ENCODE measurements at regions not wholly inside any gene's neighbourhood (a gene's known extent, or its start where the extent isn't known, plus 50 kb on each side); places are given as distances from the start of the nearest gene placed in this dataset.
"Not testable (repeated sequence)": the region's sequence is repeated elsewhere in the genome, so short reads cannot be mapped to it uniquely, and the experiment has no call there.

DNA sequence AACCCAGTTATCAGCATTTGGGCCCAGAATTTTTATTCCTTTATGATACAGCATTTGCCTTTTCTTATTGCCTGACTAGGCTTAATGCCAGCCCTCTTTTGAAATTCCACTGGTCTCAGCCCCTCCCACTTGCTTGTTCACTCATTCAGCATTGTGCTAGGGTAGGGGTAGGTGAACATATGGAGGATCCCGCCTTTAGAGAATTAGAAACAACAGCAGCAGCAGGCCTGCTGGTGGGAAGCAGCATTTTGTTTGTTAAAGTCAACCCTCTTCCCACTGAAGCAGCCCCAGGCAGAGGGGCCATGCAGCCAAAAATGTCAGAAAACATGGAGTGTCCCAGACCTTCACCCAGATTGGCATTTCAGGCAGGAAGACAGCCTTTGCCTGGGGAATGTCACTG, 1355.2 kb downstream of the CDH8 start:
- DNase-seq (ENCODE audit: low read depth), result no peak

DNA sequence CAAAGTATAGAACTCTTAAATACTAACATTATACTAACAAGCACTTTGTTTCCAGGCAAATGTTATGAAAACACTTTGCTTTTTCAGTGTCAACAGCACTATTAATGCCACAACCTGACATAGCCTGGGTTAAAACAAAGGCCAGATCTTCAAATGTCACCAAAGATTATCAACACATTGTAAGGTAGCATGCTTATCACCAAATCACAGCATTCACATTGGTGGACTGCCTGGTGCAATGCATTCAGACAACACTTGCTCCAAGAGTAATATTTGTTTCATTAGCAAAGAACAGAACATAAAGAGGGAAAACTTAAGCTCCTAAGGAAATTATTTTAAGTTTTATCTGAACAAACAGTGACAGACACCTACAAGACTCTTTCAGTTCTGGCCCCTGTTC, 1361.2 kb downstream of the CDH8 start:
- no peak for DNase-seq (ENCODE audit: low read depth)

DNA sequence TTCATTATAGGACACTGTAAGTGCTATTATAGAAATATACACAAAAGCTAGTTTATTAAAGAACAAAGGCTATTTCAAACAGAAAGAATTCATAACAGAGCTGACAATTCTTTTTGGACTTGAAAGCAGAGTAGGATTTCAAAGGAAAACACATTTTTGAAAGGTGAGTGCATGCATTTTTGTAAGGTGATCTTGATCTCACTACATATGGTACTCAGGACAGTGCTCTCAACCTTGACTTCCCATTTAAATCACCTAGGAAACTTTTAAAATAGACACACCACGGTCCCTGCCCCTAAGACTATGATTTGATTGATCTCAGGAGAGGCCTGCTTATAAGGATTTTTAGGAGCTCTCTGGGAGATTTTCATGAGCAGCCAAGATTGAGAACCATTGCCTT, 1362.0 kb downstream of the CDH8 start:
- DNase-seq (ENCODE audit: low read depth), result peak; percentile 6

DNA sequence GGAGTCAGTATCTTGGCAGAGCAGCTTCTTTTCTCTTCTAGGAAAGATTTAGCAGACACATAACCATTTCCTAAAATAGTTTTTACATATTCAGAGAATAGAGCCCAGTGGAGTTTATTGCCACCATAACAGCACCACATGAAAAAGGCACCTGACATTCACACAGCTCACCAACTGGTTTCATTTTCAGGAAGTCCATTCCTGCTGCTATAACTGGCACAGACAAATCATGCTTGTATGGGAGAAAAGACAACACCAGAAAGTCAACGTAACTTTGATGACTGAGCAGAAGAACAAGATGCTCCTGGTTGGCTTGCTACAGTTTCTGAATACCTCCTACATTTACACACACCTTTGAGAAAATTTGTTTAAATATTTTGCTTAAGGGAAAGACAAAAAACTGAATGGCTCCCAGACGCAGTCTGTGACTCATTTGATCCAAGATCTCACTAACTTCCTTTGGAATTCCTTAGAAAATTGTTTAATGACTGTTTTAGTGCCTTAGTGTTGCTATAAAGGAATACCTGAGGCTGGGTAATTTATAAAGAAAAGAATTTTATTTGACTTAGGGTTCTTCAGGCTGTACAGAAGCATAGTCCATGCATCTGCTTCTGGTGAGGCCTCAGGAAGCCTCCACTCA, 1380.6 kb downstream of the CDH8 start:
- no peak for DNase-seq (ENCODE audit: low read depth)

DNA sequence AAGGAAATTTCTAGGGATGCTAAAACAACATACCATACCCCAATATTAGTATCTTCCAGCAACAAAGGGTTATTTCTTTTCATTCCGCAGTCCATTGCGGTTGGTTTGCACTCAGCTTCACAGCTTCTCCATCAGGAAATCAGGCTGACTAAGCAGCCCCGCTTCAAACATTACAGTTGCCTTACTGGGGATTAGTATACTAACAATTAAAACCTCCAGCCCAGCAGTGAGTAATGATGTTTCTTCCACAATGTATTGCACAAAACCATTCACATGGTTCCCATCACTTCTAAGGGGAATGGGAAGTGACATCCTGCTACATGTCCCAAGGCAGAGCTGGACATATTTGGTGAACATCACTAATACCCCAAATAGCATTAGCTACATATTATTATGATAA, 1384.9 kb downstream of the CDH8 start:
- DNase-seq (ENCODE audit: low read depth), result peak; percentile 26

DNA sequence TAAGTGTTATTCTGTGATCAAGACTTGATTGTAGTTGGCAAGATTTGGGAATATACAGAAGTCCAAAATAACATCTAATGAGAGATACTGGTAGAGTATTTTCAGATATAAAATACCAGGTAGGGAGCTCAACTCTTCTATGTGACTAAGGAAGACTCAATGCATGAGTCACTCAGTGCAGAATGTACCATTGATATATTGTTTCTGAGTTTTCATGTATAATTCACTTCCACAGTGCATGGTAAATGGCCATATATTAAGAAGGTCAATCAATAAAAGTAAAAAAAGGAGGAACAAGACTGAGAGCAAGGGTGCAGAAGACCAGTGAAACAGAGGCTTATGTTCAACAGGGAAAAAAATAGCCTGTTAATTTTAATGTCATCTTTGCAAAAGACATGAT, 1387.9 kb downstream of the CDH8 start:
- peak; percentile 9 for DNase-seq (ENCODE audit: low read depth)

DNA sequence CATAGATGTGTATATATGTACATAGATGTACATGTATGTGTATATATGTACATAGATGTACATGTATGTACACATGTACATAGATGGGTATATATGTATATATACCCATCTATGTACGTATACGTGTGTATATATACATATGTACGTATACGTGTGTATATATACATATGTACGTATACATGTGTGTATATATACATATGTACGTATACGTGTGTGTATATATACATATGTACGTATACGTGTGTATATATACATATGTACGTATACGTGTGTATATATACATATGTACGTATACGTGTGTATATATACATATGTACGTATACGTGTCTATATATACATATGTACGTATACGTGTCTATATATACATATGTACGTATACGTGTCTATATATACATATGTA, 1388.8 kb downstream of the CDH8 start:
- not testable (repeated sequence) for DNase-seq (ENCODE audit: low read depth)

DNA sequence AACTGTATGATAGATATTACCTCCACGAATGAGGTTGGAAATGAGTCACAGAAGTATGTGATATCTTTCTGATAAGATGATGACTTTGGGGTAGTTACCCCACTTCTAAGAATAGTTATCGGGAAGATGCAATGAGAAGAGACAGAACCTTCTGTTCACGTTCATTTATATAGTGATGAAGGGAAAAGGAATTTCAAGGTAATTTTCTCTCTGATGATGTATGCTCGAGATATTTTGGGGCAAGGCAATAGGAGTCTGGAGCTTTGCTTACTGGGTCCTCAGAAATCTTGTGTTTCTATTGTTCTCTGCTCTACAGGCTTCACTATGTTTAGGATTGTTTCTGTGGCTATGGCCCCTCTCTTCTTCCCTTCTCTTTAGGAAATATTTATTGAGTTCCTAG, 1389.6 kb downstream of the CDH8 start:
- no peak for DNase-seq (ENCODE audit: low read depth)

DNA sequence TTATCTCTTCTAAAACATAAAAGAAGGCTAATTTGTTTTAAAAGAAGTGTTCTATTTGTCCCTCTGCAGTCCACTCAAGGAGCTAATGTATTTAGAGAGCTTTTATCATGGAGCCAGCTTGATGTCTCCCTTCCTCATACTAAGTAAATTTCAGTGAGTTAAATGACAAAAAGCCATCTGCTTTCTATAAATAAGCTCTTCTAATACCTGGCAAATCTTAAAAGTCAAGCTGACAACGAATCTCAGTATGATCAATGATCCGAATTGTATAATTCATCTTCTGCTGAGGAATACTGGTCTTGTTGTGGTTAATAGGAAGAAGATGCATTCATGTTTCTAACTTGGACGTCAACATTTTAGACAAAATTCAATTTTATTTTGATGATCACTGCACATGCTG, 1390.7 kb downstream of the CDH8 start:
- DNase-seq (ENCODE audit: low read depth), result no peak

DNA sequence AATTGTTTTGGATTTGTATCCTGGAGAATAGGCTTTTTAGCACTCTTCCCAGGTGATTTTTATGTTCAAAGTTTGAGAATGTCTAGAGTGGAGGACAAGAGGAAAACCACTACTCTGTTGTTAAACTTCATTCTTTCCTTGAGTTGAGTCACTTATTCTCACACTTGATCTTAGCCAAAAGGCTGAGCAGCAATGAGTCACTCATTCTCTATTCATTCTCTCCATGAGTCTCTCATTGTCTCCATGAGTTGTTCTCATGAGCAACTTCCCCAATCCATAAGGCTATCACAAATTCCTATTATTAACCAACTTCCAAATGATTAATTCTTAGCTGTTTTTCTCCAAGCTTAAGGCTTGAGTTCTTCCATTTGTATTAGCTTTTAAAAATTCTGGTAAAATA, 1393.3 kb downstream of the CDH8 start:
- peak; percentile 40 for DNase-seq (ENCODE audit: low read depth)

DNA sequence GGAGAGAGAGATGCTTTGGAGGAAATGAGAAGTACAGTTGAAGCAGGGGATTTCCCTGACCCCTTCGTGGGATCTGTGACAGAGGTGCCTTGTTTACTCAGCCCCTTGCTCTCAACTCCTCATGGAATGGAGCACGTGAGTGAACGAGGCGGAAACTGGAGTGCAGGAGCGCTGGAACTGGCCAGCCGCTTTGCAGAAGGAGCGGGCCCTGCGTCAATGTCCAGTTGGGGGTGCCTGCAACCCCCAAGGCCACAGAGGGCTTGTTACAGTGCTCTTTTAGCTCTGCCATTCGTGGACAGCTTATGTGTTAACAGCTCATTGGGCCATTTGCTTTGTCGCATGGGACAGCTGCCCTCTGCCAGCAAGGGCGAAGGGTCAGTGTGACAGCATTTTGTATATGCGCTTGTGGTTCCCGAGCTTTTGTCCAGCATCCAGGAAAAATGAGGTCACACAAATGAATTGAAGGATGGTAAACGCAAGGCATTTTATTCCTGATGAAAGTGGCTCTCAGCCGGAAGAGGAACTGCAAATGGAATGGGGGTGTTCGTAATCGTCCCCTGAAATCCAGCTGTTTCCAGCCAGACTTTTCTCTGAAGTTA, 1395.1 kb downstream of the CDH8 start:
- DNase-seq (ENCODE audit: low read depth), result no peak

DNA sequence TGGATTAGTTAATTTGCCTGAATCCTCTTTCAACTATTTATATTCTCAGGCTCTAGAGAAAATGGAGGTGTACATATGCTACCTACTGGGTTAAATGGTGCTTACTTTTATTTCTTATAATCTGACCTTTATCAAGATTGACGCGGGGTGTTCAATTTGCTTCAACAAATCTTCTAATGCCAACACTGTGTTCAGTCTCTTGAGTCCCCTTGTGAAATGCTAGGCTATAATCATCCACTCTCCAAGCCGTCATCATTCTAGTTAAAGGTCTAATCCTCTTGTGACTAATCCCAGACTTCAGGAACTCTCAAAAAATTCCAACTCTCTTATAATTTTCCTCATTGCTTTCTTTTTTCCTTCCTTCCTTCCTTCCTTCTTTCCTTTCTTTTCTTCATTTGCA, 1396.2 kb downstream of the CDH8 start:
- no peak for DNase-seq (ENCODE audit: low read depth)

DNA sequence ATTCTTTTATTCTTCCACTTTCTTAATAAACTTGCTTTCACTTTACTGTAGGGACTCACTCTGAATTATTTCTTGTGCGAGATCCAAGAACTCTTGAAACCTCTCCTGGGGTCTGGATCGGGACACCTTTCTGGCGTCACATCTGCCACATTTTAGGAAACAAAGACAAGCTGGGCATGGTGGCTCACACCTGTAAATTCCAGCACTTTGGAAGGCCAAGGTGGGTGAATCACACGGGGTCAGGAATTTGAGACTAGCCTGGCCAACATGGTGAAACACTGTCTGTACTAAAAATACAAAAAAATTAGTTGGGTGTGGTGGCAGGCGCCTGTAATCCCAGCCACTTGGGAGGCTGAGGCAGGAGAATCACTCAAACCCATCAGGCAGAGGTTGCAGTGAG, 1399.6 kb downstream of the CDH8 start:
- DNase-seq (ENCODE audit: low read depth), result not testable (repeated sequence)

DNA sequence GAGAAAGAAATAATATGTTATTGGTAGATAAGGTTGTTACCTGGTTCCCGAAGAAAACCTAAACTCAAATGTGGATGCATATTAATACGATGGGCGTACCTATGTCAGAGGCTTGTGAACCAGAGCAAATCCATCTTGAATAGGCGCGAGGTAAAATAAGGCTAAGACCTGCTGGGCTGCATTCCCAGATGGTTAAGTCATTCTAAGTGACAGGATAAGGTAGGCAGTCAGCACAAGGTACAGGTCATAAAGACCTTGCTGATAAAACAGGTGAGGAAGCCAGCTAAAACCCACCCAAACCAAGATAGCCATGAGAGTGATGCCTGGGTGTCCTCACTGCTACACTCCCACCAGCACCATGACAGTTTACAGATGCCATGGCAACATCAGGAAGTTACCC, 1400.1 kb downstream of the CDH8 start:
- no peak for DNase-seq (ENCODE audit: low read depth)

DNA sequence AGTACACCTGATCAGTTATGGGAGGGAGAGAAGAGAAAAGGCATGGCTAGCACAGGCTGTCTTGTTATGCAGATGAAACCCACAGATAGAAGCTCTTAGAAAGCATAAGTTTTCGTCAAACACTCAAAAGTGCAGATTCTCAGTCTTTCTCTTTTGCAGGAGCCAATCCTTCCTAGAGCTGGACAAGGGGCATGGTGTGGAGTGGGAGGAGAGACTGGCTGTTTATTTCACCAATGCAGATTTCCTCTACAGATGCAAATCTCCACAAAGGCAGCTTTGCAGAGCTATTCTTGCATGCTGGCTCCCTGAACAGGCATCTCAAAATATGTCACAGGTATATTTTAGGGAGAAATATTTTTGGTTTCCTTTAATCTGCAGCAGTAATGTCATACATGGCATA, 1400.7 kb downstream of the CDH8 start:
- DNase-seq (ENCODE audit: low read depth), result no peak

DNA sequence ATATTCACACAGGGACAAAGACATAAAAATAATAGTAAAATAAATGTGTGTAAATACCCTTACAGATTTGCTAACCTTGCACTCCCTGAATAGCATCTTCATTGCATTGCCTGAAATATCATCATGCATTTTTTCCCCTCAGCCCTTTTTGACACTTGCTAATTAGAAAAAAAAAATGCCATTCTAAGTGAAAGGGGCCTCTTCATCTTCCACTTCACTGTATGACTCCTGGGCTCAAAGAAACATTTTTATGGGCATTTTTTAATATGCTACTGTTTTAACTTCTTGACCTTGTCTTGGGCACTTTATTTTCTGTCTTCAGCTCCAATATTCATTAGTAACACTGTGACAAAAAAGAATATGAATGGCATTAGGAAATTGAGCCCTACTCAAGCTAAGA, 1424.4 kb downstream of the CDH8 start:
- no peak for DNase-seq (ENCODE audit: low read depth)

DNA sequence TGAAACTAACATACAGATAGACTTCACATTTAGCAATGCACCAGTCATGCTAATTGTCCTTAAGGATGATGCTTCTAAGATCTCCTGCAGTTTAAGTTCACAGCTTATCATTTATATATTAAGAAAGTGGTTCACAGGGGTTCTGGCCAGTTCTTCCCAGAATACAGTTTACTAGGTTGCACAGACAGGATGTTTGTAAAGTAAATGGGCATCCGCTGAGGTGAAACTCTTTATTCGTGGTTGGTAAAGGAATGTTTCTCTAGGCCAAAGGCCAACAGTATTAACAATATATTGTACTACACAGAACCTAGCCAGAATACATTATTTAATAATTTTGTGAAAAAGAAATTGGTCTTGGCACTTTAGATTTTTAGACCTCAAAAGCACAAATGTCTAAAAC, 1427.3 kb downstream of the CDH8 start:
- DNase-seq (ENCODE audit: low read depth), result peak; percentile 10

DNA sequence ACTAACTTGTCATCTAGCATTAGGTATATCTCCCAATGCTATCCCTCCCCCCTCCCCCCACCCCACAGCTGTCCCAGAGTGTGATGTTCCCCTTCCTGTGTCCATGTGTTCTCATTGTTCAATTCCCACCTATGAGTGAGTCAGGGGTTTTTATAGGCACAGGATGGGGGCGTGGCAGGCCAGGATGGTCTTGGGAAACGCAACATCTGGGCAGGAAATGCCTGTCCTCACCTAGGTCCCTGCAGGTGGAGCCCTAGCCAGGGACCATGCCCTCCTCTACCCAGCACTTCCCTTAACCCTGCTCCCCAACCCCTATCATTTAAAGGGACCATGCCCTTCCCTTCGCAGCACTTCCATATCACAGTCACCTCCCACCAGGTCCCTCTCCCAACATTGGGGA, 1430.6 kb downstream of the CDH8 start:
- DNase-seq (ENCODE audit: low read depth), result not testable (repeated sequence)

DNA sequence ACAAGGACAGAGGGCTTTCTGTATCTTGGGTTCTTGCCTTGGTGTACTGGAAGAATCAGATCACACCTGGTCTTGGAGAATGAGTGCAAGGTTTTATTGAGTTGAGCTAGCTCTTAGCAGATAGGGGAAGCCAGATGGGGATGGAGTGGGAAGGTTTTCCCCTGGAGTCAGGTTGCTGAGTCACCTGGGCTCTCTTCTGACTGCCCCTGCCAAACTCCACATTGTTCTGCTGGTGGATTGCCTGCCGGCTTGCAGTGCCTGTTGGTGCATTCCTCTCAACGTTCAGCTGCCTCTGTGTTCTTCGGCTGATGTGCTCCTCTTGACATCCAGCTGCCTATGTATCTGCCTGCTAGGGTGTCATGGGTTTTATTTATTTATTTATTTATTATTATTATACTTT, 1431.1 kb downstream of the CDH8 start:
- no peak for DNase-seq (ENCODE audit: low read depth)

DNA sequence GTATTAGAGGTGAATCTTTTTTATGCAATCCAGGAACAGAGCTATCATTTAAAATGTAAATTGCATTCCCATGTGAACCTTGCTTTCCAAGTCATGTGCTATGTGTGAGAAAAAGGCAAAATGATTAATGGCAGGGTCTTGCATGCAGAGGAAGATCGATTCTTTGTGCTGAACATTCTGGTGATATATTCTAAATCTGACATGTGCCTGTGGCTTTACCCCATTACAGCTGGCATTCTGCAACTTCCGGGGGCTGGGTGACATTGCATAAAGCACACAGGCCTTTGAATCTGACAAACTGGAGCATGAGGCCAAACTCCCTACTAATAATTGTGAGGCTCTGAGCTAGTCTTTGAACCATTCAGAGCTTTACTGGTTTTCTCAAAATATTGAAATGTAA, 1449.7 kb downstream of the CDH8 start:
- no peak for DNase-seq (ENCODE audit: low read depth)

DNA sequence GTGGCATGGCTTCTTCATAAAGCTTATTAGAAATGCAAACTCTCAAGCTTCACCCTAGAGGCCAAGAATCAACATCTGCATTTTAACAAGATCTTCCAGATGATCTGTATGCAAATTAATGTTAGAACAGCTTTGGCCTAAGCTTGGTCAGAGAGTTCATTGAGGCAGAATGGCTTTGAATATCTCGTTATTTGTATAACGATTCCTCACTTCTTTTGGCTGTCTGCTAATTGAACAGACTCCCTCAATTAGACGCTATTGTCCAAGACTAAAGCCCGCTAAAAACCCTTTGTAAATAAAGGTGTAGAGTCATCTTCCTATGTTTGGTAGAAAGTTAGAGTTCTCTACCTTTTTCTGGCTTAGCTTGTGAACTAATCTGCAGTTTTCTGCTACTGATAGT, 1453.7 kb downstream of the CDH8 start:
- DNase-seq (ENCODE audit: low read depth), result no peak

DNA sequence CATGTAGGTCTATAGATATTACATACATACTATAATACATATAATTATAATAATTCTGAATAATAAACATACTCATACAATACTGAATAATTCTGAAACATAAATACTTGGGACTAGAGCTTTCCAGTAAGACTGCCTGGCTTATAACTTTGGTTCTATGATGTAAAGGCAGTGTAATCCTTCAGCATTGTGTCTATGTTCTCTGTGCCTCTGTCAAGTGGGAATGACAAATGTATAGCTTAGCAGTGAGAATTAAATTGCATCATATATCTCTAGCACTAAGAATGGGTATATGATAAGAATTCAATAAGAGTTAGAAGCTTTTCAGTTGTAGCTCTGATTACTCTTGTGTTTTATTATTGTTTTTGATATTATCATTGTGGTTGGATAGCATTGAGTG, 1469.3 kb downstream of the CDH8 start:
- DNase-seq (ENCODE audit: low read depth), result no peak

DNA sequence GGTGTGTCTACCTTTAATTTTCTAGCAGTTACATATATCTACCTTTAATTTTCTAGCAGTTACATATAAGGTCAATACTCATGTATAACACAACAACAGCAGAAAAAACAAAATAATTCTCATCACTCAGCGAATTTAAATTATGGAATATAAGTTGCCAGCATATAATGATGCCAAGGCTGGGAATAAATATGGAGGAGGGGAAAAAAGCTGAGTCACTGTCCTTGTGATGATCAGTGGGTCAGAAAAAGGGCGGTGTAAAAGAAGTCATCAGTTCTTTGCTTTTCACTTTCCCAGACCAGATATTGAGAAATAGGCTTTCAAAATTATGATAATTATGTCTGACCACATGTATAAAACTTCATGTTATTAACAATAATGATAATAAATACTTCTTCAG, 1471.7 kb downstream of the CDH8 start:
- no peak for DNase-seq (ENCODE audit: low read depth)

DNA sequence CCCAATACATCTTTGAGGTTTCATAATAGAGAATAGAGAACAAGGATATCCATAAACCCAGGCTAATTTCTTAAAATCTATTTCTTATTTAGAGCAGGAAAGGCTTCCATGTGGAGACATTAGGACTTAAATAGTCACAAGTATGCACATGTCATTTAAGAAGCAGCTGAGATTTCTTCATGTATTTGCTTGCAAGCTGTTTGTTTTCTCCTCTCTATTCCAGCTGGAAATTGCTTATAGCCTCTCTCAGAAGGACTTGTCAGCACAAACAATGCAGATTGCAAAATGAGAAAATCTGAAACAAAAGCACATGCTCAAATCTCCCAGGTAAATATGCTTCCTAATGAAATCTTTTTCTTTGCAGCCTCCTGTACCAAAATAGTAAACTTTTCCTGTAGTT, 1473.1 kb downstream of the CDH8 start:
- DNase-seq (ENCODE audit: low read depth), result no peak

All from iris pigment epithelial cell (primary cell).